ENCODE measurements at regions not wholly inside any gene's neighbourhood (a gene's known extent, or its start where the extent isn't known, plus 50 kb on each side); places are given as distances from the start of the nearest gene placed in this dataset.

DNA sequence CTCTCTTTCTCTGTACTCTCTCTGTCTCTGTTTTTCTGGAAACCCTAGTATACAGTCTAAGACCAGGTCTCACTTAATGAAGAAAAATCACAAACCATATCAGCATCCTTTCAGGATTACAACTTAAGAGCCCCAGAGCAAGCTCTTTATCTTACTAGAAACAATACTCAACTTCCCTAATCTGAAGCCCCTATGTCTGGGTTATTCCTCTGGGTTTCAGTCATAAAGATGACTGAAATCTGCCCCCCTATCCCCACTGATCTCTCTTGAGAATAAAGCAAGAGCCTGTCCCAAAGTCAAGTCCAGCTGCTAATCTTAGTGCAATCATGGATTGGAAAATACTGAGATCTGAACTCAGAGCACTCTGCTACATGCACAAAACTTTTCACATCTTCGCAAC, 53.9 kb upstream of the PICALM start:
- no peaks in the 10 kb centered on the region for H3K9me3 ChIP-seq
- H3K36me3 ChIP-seq: no peaks in the 10 kb centered on the region
- no peak for DNase-seq (ENCODE audit: low spot score in 2 of 2)
- no peak for TF ChIP-seq CTCF (IDR thresholded peaks at IDR 0.05)
- intact Hi-C loops (cut with DNase I): no loop called here
- no peaks in the 10 kb centered on the region for H3K27me3 ChIP-seq
- H3K4me1 ChIP-seq: peaks cover 0 to 14% of the 10 kb centered on the region in 2 donors
- no peak overlapping the region for H3K4me3 ChIP-seq
- peak overlapping the region; percentile 41 to 67 for H3K27ac ChIP-seq

DNA sequence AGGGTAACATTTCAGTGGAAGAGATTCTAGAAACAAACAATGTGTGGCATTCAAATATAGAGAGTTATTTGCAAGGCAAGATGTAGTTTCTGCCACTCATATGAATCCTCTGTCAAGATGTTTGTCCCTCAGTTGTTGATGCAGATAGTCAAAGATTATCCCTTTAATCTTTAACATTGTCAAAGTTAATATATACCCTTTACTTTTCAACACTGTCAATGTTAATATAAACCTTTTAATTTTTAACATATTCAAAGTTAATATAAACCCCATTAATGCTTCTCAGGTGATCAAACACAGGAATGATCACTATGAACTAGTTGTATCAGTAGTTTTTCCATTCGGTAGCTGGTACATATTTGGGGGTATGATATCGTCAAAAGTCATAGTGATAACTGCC, 51.9 kb upstream of the PICALM start:
- no peaks in the 10 kb centered on the region for H3K27me3 ChIP-seq
- no peak for DNase-seq (ENCODE audit: low spot score in 2 of 2)
- no peaks in the 10 kb centered on the region for H3K36me3 ChIP-seq
- no peak overlapping the region for H3K4me3 ChIP-seq
- intact Hi-C loops (cut with DNase I): no loop called here
- H3K9me3 ChIP-seq: no peaks in the 10 kb centered on the region
- peaks cover 0 to 14% of the 10 kb centered on the region in 2 donors for H3K4me1 ChIP-seq
- no peak for TF ChIP-seq CTCF (IDR thresholded peaks at IDR 0.05)
- no peak overlapping the region for H3K27ac ChIP-seq

DNA sequence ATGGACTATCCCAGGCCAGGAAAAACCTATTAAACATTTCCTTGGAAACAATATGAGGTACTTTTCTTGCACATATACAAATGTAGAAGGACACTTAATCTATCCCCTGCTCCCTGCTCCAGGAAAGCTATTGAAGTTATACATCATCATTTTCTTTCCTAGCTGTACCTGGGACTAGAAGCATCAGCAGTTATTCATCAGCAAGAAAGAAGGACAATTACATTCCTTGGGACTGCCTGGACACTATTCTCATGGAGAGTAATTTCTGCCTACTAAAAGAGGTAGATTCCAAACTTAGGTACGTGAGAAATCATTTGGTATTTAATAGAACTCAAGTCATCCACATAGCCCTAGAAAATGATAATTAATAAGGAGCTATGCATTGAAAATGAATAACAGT, 51.0 kb upstream of the PICALM start:
- intact Hi-C loops (cut with DNase I): no loop called here

DNA sequence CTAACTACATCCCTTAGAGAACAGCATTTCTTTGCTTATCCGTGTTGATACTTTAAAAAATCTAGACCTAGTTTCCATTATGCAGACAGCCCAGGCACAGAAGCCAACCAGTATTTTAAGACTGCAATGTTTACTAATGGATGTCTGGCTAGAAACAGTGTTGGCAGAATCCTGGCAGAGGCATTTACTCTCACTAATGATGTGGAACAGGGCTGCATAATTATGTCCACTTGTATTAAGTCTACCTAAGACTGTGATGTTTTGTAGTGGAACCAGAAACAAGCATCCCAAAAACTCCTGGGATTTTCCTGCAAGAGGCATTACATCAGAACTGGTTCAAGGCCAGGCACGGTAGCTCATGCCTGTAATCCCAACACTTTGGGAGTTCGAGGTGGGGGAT, 50.2 kb upstream of the PICALM start:
- peak overlapping the region in 1 of 2 donors; percentile 28 for H3K27ac ChIP-seq
- no peaks in the 10 kb centered on the region for H3K9me3 ChIP-seq
- intact Hi-C loops (cut with DNase I): no loop called here
- H3K4me1 ChIP-seq: peaks cover 0 to 9% of the 10 kb centered on the region in 2 donors
- no peak for TF ChIP-seq CTCF (IDR thresholded peaks at IDR 0.05)
- no peaks in the 10 kb centered on the region for H3K36me3 ChIP-seq
- H3K27me3 ChIP-seq: no peaks in the 10 kb centered on the region
- no peak for DNase-seq (ENCODE audit: low spot score in 2 of 2)
- H3K4me3 ChIP-seq: no peak overlapping the region

More for the DNA sequence above, 51.0 kb upstream of the PICALM start:
- TF ChIP-seq CTCF (IDR thresholded peaks at IDR 0.05): no peak
- Histone ChIP-seq H3K9me3 (no peaks in the 10 kb centered on the region), H3K27me3 (no peaks in the 10 kb centered on the region), H3K4me3 (no peak overlapping the region), H3K36me3 (no peaks in the 10 kb centered on the region), H3K4me1 (peaks cover 0 to 14% of the 10 kb centered on the region in 2 donors), H3K27ac (no peak overlapping the region)
- no peak for DNase-seq (ENCODE audit: low spot score in 2 of 2)

All from ascending aorta (tissue), 2 donors.